Gastrocnemius medialis (tissue), 4 donors: ENCODE measurements at regions not wholly inside any gene's neighbourhood (a gene's known extent, or its start where the extent isn't known, plus 50 kb on each side); places are given as distances from the start of the nearest gene placed in this dataset.

Experiments
- CTCF ChIP-seq, 5 experiments: fragments of 450-650 bp in 3 of 5; fragments of 200-600 bp in 2 of 5; sonication (generic) in 2 of 5; IDR thresholded peaks in 4 of 5; conservative IDR thresholded peaks in 1 of 5; 1 replicate in 4 of 5; 2 replicates in 1 of 5; pipeline ENCODE4 v1.5.1; 2016 to 2019; ENCODE audit warnings: antibody characterized with exemption in 5 of 5, mild to moderate bottlenecking in 3 of 5, moderate library complexity in 3 of 5
- POLR2A ChIP-seq, 2 donors: fragments of 450-650 bp; IDR thresholded peaks; one replicate each; pipeline ENCODE4 v1.6.1; 2017; ENCODE audit warnings: antibody characterized with exemption in 2 of 2, mild to moderate bottlenecking in 2 of 2, moderate library complexity in 2 of 2

DNA sequence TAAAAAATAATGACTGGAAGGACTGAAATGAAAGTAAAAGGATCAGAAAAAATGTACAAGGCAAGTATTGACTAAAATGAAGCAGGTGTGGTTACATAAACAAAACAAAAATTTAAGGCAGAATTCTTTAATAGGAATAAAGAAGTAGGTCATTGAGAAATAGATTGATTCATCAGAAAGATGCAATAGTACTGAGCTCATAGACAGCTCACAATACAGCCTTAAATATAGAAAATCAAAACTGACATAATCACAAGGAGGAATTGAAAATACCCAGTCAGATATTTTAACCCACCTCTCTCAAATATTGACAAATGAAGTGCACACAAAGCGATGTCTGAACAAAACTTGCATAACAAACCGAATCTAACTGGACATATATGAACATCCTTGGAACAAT is 366.8 kb upstream of the DPYD start:
- TF ChIP-seq CTCF (IDR thresholded peaks at IDR 0.05 in 4 of 5, conservative IDR thresholded peaks at IDR 0.05 in 1 of 5), result no peak
- no peak for TF ChIP-seq POLR2A (IDR thresholded peaks at IDR 0.05)
